ENCODE measurements at regions not wholly inside any gene's neighbourhood (a gene's known extent, or its start where the extent isn't known, plus 50 kb on each side); places are given as distances from the start of the nearest gene placed in this dataset.
"Not testable (repeated sequence)": the region's sequence is repeated elsewhere in the genome, so short reads cannot be mapped to it uniquely, and the experiment has no call there.

DNA sequence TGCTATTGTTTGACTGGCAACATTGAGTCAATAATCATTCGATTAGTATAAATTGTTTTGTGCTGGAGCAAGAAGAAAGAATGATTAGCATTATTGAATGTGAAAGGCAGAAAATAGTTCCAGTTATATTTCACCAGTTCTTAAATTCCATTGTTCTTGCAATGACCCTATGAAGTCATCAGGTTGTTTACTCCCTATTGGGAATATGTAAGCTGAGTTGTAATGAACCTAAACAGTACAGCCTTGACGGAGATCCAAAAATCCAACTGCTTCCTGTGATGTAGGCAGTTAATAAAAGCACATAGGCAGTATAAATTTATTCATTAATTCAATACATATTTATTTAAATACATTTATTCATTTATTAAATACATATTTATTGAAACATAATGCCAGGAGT, 947.5 kb downstream of the PCDH7 start:
- no peak for DNase-seq

DNA sequence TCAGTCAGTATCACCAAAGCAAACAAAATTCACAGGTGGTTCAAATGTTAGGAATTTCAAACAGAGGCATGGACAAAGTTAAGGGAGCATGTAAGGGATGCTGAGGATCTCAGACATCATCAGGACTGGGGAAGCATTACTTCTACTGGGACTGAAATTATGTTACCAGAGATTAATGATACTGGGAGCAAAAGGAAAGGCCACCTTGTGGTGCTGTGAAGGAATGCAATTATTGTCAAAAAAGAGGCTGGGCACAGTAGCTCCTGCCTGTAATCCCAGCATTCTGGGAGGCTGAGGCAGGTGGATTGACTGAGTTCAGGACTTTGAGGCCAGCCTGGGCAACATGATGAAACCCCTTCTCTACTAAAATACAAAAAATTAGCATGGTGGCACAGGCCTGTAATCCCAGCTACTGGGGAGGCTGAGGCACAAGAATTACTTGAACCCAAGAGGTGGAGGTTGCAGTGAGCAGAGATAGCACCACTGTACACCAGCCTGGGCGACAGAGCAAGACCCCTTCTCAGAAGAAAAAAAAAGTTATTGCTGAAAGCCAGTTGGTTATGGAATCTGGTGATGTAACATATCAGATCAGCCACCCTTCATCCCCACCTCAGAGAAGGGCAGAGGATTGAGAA, 954.3 kb downstream of the PCDH7 start:
- DNase-seq = no peak

DNA sequence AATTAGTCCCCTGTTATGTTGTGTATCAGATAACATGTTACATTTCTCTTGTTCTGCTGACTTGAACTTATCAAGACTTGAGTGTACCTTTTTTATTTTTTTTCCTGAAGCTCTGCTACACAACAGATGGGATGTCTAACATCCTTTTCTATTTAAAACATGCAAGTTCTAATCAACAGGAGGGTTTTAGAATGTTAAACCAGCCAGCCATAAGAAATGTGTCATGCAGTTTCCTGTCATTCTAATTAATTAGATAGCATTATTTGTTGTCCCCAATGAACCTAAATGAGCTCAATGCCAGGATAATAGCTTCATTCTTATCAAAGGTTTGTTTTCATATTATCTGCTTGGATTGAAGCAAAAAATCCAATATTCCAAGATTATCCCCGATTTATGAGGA, 958.2 kb downstream of the PCDH7 start:
- no peak for DNase-seq

DNA sequence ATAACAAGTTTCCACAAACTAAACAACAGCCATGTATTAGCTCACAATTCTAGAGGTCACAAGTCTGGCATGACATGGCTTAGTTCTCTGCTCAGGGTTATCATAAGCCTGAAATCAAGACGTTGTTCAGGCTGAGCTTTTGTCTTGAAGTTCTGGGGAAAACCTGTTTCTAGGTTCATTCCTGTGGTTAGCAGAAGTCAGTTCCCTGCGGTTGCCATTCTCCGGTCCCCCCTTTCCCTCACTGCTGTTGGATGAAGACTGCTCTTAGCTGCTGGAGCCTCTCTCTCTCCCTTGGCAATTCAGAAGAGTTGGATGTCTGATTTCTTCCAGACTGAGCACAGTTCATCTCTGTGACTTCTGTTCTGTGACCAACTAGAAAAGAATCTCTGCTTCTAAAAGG, 962.6 kb downstream of the PCDH7 start:
- no peak for DNase-seq

DNA sequence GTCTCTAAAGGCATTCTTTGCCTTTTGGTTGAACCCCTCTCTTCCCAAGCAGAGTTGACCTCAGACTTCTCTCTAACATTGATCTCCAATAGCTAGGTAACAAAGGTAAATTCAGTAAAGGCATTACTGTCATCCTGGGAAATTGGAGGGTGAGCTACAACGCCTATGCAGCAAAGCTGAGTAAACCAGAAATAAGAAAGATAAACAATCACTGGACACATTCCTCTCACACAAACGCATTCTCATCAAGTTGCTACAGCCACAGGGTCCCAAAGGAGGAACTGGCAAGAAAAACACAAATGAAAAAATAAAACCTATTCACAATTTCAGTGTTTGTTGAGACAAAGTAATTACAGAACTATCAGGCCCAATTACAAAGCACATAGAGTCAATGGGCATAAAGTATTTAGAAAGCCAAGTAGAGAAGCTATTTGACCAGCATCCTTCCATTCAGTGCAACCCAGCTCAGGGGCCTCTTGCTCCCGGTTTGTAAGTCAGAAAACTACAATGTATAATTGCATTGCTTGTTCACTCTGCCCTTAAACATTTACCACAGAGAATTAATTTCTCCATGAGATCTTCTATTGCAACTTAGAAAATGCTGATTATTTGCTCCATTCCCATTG, 967.7 kb downstream of the PCDH7 start:
- no peak for DNase-seq

DNA sequence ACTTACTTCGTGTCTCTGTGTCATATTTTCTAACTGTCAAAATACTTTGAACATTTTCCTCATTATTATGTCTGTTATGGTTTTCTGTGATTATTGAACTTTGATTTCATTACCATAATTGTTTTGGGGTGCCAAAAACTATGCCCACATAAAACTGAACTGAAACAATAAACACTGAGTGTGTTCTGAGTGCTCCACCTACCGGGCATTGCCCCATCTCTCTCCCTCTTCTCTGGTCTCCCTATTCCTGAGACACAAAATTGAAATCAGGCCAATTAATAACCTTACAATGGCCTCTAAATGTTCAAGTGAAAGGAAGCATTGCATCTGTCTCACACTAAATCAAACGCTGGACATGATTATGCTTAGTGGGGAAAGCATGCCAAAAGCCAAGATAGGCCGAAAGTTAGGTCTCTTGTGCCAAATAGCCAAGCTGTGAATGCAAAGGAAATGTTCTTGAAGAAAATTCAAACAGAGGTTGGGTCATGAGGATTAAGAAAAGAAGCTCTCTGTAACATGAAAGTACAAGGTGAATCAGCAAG, 972.3 kb downstream of the PCDH7 start:
- DNase-seq = no peak

DNA sequence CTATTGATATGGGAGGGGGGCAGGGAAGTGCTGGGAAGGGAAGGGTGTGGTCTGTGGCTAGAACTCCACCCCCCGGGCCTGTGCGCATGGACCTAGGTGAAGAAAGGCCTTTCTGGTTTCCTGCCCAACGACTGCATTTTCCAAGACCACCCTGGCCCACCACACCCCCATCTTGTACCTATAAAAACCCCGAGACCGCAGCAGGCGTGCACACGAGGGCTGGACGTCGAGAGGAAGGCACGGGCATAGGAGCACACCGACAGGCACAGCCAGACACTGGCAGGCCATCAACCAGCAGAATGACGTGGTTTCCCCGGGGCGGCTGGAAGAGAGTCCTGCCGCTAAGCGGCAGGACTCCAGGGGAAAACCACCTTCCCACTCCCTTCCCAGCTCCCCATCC, 981.1 kb downstream of the PCDH7 start:
- no peak for DNase-seq

DNA sequence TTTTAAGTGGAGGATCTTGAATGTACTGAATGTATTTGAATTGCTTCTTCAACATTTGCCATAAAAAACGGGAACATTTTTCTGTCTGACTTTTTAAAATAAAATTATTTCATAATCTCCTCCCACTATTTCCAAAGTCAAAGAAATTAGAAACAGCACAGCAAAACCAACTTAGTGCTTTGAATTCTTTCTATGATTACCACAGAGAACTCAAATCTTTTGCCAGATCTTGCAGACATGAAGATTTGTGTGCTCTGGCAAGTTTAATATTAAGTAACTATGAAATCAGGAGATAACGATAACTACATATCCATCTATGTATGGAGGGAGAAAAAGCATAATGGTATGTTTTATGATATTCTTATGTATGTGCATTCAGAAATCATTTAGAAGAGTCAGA, 982.2 kb downstream of the PCDH7 start:
- no peak for DNase-seq

DNA sequence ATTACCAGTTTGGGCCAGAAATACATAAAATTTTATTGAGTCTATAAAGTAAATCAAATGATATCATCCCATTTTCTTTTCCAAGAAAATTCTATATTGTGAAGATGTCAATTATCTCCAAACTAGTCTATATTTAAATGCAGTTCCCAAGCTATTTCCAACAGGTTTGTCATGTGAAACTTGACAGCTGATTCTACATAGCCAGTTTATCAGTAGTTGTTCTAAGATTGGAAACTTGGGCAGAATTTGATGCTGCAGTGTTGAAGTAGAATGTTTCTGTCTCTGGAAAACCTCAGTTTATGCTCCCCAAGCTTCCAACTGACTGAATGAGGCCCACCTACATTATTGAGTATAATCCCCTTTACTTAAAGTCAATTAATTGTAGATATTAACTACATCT, 994.1 kb downstream of the PCDH7 start:
- no peak for DNase-seq

DNA sequence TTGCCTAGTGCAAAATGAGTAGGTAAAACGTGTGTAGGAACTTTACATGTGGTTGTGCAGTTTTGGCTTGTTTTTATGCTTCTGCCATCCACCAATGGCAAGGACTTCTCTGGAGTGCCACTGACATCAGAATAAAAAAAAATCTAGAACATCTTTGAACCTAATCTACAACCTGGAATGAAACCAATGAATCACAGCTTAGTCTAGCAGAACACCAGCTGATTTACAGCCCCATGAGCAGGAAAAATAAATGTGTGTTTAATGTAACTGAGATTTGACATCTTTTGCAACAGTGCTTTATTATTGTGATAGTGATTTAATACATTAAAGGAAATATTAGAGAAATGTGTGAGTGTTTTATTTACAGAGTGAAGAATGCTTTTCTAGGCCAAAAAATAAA, 995.1 kb downstream of the PCDH7 start:
- no peak for DNase-seq

DNA sequence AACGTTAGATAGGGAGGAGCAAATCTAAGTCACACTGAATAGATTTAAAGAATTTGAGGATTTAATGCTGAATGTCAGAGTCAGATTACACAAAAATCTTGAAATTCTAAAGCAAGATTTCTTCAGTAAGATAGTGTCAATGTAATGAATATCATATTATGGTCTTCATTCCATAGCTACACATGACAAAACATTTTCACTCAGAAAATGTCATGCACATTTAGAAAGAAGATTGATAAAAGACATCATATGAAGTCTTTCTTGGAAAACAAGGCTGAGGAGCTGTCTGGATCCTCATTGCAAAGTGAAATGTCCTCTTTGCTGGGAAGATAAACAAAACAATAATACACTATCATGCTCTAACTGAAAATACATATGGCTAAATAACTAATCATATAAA, 1006.9 kb downstream of the PCDH7 start:
- no peak for DNase-seq

DNA sequence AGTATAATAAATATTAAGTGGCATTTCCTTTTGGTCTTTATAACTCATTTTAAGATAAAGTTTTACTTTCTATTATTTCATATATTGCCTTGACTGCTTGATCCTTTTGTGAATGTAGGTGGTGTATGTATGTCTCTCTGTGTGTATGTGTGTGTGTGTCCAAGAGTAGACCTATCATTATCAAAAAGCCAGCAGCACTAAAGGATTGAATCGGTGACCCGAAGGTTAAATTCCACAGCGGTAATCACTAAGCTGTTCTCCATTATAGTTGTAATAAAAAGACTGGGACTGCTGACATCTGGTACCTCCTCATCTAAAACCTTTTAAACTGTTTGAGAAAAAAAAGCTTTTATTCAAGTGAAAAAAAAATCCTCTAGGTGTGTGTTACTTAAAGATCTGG, 1014.8 kb downstream of the PCDH7 start:
- DNase-seq = no peak

DNA sequence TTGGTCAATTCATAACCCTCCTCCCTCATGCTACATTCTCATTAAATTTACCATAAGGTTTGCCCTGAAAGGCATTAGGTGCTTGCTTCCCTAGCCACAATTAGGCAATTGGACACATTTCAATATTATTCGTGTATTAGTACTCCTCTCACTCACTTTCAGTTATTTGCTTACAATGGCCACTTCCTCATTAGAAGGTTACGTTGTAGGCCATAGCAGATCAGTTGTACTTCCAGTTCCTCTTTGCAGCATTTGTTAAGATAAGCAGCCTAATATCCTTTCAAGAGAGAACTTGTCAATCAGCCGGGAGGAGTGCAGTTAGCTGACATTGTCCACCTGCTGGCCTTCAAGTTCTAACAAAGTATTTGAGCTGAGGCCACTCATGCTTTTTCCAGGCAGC, 1017.2 kb downstream of the PCDH7 start:
- DNase-seq = no peak

DNA sequence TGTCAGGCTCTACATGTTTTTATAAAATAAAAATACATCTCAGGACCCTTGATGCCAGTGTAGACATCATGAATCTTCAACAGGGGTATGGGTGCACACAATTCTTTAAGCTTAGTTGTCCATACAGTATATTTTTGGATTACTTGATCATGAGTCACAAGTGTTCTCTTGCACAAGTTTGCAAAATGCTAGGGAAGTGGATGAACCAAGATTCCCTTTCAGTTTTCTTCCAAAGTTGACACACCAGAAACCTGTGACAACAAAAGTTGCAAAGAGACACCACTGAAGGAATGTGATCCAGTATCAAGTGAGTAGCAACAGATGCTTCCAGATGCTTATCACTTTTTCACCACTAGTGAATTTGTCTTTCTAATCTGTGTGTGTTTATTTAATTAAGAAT, 1021.2 kb downstream of the PCDH7 start:
- no peak for DNase-seq

DNA sequence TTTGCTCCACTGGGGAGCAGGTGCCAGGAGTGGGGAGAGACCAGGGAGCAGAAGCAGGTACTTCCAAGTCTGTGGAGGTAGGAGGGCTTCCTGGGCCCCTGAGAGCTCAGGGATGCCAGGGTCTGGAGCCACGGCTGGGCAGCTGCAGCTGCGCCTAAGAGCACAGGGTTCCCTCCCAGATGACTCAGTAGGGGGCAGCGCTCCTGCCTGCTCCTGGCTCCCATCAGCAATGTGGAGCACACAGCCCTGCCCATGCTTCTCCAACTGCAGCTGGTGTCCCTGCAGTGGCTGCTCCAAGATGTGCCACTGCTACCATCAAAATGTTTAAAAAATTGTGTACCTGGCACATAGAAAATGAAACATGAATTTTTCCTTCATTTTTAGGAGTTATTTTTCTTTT, 1028.2 kb downstream of the PCDH7 start:
- no peak for DNase-seq

DNA sequence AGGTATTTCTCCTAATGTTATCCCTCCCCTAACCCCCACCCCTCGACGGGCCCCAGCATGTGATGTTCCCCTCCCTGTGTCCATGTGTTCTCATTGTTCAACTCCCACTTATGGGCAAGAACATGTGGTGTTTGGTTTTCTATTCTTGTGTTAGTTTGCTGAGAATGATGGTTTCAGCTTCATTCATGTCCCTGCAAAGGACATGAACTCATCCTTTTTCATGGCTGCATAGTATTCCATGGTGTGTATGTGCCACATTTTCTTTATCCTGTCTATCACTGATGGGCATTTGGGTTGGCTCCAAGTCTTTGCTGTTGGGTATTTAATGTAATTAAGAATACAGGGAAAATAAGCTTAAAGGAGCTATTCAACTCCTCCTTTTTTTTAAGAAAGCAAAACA, 1030.4 kb downstream of the PCDH7 start:
- DNase-seq = not testable (repeated sequence)

DNA sequence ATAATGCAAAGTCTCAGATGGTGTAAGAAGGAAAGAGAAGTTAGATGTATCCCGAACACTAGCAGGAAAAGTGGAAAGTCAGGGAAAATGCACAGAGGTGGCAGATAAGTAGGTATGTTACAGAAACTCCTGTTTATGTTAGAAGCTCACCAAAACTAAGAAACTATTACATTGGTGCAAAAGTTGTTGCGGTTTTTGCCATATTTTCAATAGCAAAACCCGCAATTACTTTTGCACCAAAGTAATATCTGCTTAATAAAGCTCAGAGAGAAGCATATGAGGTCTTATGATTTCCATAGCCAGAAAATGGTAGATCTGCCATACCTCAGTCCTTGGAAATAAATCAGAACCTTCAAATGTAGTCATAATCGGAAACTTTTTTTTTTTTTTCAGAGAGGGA, 1035.6 kb downstream of the PCDH7 start:
- no peak for DNase-seq

DNA sequence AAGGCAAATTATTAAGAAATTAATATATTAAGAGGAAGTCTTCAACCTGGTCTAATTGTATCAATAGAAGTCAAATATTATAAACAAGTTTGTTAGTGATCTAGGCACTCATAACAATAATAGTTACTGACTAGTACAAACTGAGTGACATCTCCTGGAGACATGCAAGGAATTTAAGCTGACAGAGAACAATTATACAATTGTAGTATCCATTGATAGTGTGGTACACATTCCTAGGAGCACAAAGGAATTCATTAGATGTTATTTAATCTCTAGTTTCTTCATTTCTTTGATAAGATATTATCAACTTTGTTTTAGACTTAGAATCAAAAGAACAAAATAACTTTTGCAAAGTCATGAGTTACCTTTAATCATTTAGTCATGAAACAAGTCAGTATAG, 1048.6 kb downstream of the PCDH7 start:
- no peak for DNase-seq

DNA sequence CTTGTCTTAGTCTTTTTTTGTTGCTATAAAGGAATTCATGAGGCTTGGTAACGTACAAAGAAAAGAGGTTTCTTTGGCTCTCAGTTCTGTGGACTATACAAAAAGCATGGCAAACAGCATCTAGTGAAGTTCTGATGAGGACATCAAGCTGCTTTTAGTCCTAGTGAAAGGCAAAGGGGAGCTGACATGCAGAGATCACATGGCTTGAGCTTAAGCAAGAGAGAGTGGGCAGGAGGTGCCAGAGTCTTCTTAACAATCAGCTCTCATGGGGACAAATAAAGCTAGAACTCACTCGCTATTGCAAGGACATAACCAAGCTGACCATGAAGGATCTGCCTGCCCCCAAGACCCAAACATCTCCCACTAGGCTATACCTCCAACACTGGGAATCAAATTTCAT, 1063.1 kb downstream of the PCDH7 start:
- no peak for DNase-seq

DNA sequence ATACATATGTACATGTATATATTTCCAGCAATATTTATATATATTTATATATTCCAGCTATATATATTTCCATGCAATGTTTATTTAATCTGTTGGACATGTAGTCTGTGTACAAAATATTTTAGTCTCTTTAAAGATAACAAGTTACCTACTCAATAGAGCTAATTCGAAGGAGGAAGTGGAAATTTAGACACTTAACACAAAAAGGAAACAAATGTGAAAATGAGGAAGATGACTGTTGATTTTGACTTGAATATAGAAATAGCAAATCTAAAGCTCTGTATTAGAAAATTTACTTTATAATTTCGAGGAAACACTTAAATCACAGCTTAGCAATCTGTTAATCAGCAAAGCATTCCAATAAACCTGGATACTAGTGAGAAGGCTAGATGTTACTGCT, 1064.4 kb downstream of the PCDH7 start:
- DNase-seq = no peak

DNA sequence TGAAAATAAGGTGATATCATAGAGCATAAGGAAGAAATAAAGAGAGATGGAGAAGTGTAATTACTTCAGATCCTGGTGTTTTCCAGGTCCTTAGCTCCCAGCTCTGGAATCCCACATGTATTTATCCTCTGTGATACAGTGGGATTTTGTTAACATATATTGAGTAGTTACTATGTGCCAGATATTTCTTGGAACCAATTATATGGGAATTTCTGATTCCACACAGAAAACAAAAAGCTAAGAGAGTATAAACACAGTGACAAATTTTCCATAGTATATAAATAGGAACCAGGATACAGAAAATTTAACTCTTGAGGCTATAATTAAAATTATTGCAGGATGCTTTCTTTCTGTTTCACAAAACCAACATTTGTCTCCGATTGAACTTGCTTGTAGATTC, 1067.5 kb downstream of the PCDH7 start:
- DNase-seq = no peak

DNA sequence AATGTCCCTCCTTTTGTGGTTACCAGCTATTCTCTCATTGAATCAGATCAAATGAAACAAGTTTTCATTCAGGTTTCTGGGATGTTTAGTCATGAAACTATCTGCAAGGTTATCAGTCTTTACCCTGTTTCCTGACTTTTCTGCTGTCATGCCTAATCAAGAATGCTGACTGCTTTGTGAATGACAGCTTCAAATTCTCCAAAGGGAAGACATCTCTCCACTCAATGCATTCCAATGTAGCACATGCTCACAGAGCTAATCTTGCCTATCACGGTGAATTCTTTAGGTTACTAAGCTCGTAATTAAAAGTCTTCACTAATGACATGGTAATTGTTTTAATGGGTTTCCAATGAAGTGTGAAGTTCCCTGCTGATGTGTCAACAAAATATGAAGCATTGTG, 1068.5 kb downstream of the PCDH7 start:
- DNase-seq = no peak

DNA sequence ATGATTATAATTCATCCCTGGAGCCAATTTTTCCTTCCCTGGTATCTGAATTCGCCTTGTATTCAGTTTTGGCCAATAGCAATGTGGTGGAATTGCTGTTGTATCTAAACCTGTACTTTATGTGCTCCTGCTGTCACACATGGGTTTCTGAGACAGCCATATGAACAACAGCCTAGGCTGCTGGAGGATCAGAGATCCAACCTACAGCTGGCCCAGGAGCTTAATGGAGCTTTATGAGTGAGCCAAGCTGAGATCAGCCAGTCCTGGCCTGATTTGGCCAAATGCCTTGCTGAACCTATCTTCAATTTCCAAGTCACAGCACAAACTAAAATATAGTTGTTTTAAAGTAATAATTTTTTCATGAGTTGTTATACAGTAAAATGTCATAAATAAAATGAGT, 1071.5 kb downstream of the PCDH7 start:
- DNase-seq = no peak

DNA sequence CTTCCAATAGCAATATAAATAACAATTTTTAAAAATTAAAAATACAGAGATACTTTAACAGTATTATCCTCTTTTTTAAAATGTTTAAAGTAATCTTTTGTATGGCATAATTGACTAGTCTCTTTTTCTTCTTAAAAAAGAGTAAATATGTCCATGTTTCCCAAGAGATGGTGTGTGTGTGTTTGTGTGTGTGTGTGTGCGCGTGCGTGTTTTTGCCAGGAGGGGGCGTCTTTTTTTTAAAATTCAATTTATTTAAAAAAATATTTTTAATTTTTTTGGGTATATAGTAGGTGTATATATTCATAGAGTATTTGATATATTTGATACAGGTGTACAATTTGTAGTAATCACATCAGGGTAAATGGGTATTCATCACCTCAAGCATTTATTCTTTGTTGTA, 1073.7 kb downstream of the PCDH7 start:
- DNase-seq = no peak

DNA sequence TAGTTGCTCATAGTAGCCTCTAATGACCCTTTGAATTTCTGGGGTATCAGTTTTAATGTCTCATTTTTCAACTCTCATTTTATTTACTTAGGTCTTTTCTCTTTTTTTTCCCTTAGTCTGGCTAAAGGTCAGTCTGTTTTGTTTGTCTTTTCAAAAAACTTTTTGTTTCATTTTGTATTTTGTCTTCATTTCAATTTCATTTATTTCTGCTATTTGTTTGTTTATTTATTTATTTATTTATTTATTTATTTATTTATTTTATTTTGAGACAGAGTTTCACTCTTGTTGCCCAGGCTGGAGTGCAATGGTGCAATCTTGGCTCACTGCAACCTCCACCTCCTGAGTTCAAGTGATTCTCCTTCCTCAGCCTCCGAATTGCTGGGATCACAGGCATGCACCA, 1076.9 kb downstream of the PCDH7 start:
- DNase-seq = not testable (repeated sequence)

Data from left hindlimb (tissue), 1 donor.